PC-9 (cell line): ENCODE measurements at regions not wholly inside any gene's neighbourhood (a gene's known extent, or its start where the extent isn't known, plus 50 kb on each side); places are given as distances from the start of the nearest gene placed in this dataset.
A peak's percentile ranks its signal among the peaks of the same experiment; 100 is the strongest.

Experiments
- BruUV-seq: library from RNA; stranded (reverse); fragments of 400-500 nt; replicated peaks from 2 replicates; lab custom pipeline; 2021; lab: Mats Ljungman, UMichigan
- CTCF ChIA-PET: fragments of 300-600 bp; sonication (Branson Sonifier 250); formaldehyde crosslinking; loops from one replicate; lab custom pipeline; 2022; ENCODE audit warnings: antibody characterized with exemption; lab: Charles Lee
- POLR2A ChIA-PET: fragments of 300-600 bp; sonication (Branson Sonifier 250); formaldehyde crosslinking; loops from one replicate; lab custom pipeline; 2022; ENCODE audit warnings: antibody characterized with exemption; ENCODE audit not compliant: unreplicated experiment; lab: Charles Lee
- DNase-seq, 2 experiments: peaks; one replicate each; pipeline versions ENCODE4 v3.0.0 to v3.0.0-alpha.2; 2015 to 2022; ENCODE audit warnings: mixed read lengths in 1 of 2
- H2AFZ ChIP-seq: fragments of 200-600 bp; sonication (generic); 2 replicates; pipeline ENCODE4 v1.8.1; 2017; ENCODE audit warnings: antibody characterized with exemption
- H3F3A ChIP-seq: fragments of 200-600 bp; sonication (generic); 2 replicates; pipeline ENCODE4 v1.8.1; 2017; ENCODE audit warnings: antibody characterized with exemption, mild to moderate bottlenecking, low read depth; ENCODE audit not compliant: insufficient read depth
- H3K27ac ChIP-seq: fragments of 200-600 bp; sonication (generic); 2 replicates; pipeline ENCODE4 v1.6.1; 2016; ENCODE audit warnings: mixed run types
- H3K27me3 ChIP-seq: fragments of 200-600 bp; sonication (generic); 2 replicates; pipeline ENCODE4 v1.6.1; 2016; ENCODE audit warnings: low read depth, mixed run types; ENCODE audit not compliant: insufficient read depth
- H3K36me3 ChIP-seq: fragments of 200-600 bp; sonication (generic); 2 replicates; pipeline ENCODE4 v1.6.1; 2016; ENCODE audit warnings: low read depth, mixed run types
- H3K4me1 ChIP-seq: fragments of 200-600 bp; sonication (generic); replicated peaks from 2 replicates; pipeline ENCODE4 v1.6.1; 2016; ENCODE audit warnings: mixed run types; ENCODE audit not compliant: insufficient read depth
- H3K4me2 ChIP-seq: fragments of 200-600 bp; sonication (generic); 2 replicates; pipeline ENCODE4 v1.6.1; 2017; ENCODE audit warnings: mixed run types
- H3K4me3 ChIP-seq: fragments of 200-600 bp; sonication (generic); 2 replicates; pipeline ENCODE4 v1.6.1; 2016; ENCODE audit warnings: mixed run types
- H3K79me2 ChIP-seq: fragments of 200-600 bp; sonication (generic); 2 replicates; pipeline ENCODE4 v1.6.1; 2017; ENCODE audit warnings: low read depth, mixed run types
- H3K9me2 ChIP-seq: fragments of 200-600 bp; sonication (generic); 2 replicates; pipeline ENCODE4 v1.8.1; 2017; ENCODE audit warnings: mild to moderate bottlenecking; ENCODE audit not compliant: insufficient read depth
- H3K9me3 ChIP-seq: fragments of 200-600 bp; sonication (generic); 2 replicates; pipeline ENCODE4 v1.8.1; 2016; ENCODE audit warnings: low read depth; ENCODE audit not compliant: insufficient read depth
- H4K20me1 ChIP-seq: fragments of 200-600 bp; sonication (generic); 2 replicates; pipeline ENCODE4 v1.8.1; 2017; ENCODE audit not compliant: insufficient read depth
- CTCF ChIP-seq: fragments of 200-600 bp; sonication (generic); conservative IDR thresholded peaks from 2 replicates; pipeline ENCODE4 v1.6.1; 2017; ENCODE audit warnings: mixed run types, antibody characterized with exemption, mild to moderate bottlenecking, moderate library complexity
- EZH2 ChIP-seq: fragments of 200-600 bp; sonication (generic); IDR thresholded peaks from 2 replicates; pipeline ENCODE4 v1.8.0; 2017; ENCODE audit warnings: antibody characterized with exemption, low read depth
- intact Hi-C: fragments of 100-400 bp; cut with micrococcal nuclease; formaldehyde crosslinking; loops from one replicate; pipeline ENCODE4 v1.10.0; 2022; ENCODE audit not compliant: unreplicated experiment

DNA sequence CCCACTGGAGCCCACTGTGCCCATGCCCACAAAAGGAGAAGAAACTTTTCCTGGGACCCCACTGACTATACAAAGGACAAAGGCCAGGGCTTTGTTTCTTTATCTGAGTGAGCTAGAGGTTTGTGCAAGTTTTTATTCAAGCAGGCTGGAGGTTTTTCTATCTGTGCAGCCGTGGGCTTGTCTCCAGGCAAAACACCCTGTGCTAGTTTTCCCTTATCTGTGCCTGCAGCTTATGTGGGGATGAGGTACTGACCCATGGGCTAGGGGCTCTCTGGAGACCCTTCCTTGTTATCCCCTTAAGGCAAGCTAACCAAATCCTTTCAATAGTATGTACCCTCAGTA lies 545.5 kb downstream of the ZPLD1 start:
- ChIA-PET CTCF (no interaction called here), POLR2A (interaction anchor here (0.7 kb wide), 2 partner anchors 55 to 265 kb away, joined by 3 to 7 read pairs; no protein-coding TSS in a partner anchor)
- H3K9me3 ChIP-seq, result no peaks in the 10 kb centered on the region
- H3K27me3 ChIP-seq, result no peaks in the 10 kb centered on the region
- TF ChIP-seq CTCF, result no peak
- no peak for TF ChIP-seq EZH2
- H3K9me2 ChIP-seq, result no peaks in the 10 kb centered on the region
- no peaks in the 10 kb centered on the region for H4K20me1 ChIP-seq
- H3F3A ChIP-seq, result no peaks in the 10 kb centered on the region
- H3K4me3 ChIP-seq, result no peak overlapping the region
- no peak overlapping the region for H3K4me2 ChIP-seq
- intact Hi-C loops, result no loop called here
- H3K79me2 ChIP-seq, result no peaks in the 10 kb centered on the region
- no peak overlapping the region for H2AFZ ChIP-seq
- BruUV-seq, result no TSS peak
- DNase-seq, result no peak
- no peak overlapping the region for H3K27ac ChIP-seq
- no peaks in the 10 kb centered on the region for H3K4me1 ChIP-seq
- no peaks in the 10 kb centered on the region for H3K36me3 ChIP-seq

DNA sequence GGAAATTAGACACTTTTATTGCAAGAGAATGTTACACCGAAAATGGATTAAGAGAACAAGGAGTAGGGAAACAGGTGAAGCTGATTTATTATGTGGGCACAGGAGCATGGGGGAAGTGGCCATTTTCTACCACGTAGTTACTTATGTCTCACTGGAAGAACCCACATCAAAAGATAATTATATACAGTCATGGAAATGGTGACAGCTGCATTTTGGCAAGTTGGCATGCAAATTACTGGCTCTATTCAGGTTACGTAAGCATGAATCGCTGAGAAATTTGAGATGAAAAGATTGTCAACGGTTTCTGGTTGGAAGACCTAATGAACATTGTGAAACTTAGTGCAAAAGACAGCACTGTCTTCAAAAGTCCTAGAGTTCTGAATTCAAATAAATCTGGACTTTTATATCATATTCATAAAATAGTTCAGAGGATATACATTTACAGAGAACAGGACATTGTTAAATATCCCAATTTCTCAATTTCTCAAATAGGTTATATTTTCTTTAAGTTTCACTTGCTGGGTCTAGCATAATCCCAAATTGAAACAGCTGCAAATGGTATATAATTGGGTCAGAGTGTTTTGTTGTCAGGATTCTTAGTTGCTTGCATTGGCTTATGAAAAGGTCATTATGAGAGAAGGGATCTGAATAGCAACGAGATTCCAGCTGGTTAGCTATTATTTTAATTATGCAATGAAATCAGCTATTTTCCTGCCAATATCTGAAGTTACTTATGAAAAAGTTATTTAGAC lies 567.8 kb downstream of the ZPLD1 start:
- Histone ChIP-seq H3K9me2 (no peaks in the 10 kb centered on the region), H3K27ac (no peak overlapping the region), H4K20me1 (no peaks in the 10 kb centered on the region), H3K9me3 (no peaks in the 10 kb centered on the region), H3K79me2 (no peaks in the 10 kb centered on the region), H3F3A (no peaks in the 10 kb centered on the region), H3K4me2 (no peak overlapping the region), H3K4me3 (no peak overlapping the region), H3K27me3 (no peaks in the 10 kb centered on the region), H3K36me3 (no peaks in the 10 kb centered on the region), H2AFZ (no peak overlapping the region), H3K4me1 (no peaks in the 10 kb centered on the region)
- no TSS peak for BruUV-seq
- TF ChIP-seq CTCF, result no peak
- TF ChIP-seq EZH2, result no peak
- DNase-seq, result peak in 1 of 2 experiments; percentile 34
- CTCF ChIA-PET, result interaction anchor here (0.8 kb wide), 1 partner anchor 591 kb away, joined by 3 read pairs; no protein-coding TSS in a partner anchor
- POLR2A ChIA-PET, result interaction anchor here (0.6 kb wide), 1 partner anchor 66 kb away, joined by 7 read pairs; no protein-coding TSS in a partner anchor
- intact Hi-C loops, result no loop called here

DNA sequence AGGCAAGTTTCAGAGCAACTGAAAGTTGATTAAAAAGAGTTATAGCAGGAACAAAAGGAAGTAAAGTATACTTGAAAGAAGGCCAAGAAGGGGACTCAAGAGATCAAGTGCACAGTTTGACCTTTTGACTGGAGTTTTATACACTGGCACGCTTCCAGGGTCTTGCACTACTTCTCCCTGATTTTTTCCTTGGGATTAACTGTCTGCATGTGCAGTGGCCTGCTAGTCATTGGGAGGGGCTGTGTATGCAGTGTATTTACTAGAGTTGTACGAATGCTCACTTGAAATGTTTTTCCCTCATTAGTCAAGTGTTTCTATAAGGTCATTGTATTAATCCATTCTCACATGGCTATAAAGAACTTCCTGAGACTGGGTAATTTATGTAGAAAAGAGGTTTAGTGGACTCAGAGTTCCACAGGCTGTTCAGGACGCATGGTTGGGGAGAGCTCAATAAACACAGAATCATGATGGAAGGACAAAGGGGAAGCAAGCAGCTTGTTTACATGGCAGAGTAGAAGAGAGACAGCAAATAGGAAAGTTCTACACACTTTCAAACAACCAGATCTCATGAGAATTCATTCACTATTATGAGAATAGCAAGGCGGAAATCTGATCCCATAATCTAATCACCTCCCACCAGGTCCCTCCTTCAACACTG lies 571.8 kb downstream of the ZPLD1 start:
- Histone ChIP-seq H3K4me3 (no peak overlapping the region), H3K36me3 (no peaks in the 10 kb centered on the region), H3K4me1 (no peaks in the 10 kb centered on the region), H2AFZ (no peak overlapping the region), H3F3A (no peaks in the 10 kb centered on the region), H3K27me3 (no peaks in the 10 kb centered on the region), H3K4me2 (no peak overlapping the region), H3K27ac (no peak overlapping the region), H3K9me3 (no peaks in the 10 kb centered on the region), H3K79me2 (no peaks in the 10 kb centered on the region), H3K9me2 (no peaks in the 10 kb centered on the region), H4K20me1 (no peaks in the 10 kb centered on the region)
- CTCF ChIA-PET, result no interaction called here
- TF ChIP-seq CTCF (no peak), EZH2 (no peak)
- no TSS peak for BruUV-seq
- POLR2A ChIA-PET, result no interaction called here
- intact Hi-C loops, result no loop called here
- no peak for DNase-seq
